C4-2B (cell line): ENCODE measurements at regions not wholly inside any gene's neighbourhood (a gene's known extent, or its start where the extent isn't known, plus 50 kb on each side); places are given as distances from the start of the nearest gene placed in this dataset.
"Not testable (repeated sequence)": the region's sequence is repeated elsewhere in the genome, so short reads cannot be mapped to it uniquely, and the experiment has no call there.

ENCODE experiments used
- H3K27ac ChIP-seq: fragments of 450-650 bp; 2 replicates; pipeline ENCODE4 v1.5.1; 2017
- CTCF ChIP-seq: fragments of 450-650 bp; conservative IDR thresholded peaks from 2 replicates; pipeline ENCODE4 v1.5.1; 2017; ENCODE audit warnings: mild to moderate bottlenecking

GRCh38 chr5:34244281-34245031 is 201.4 kb upstream of the C1QTNF3 start:
- TF ChIP-seq CTCF: peak; percentile 9; the same call in 1 of the 2 replicates
- peak overlapping the region; percentile 48; the same call in 1 of the 2 replicates for H3K27ac ChIP-seq

GRCh38 chr5:34245032-34245394 is 202.0 kb upstream of the C1QTNF3 start:
- peak overlapping the region; percentile 48; the same call in 1 of the 2 replicates for H3K27ac ChIP-seq

GRCh38 chr5:34245813-34246212 is 202.8 kb upstream of the C1QTNF3 start:
- peak overlapping the region; percentile 27; the same call in 1 of the 2 replicates for H3K27ac ChIP-seq

- H3K27ac ChIP-seq: not testable (repeated sequence)
Measured at GRCh38 chr5:34258598-34258997, 215.6 kb upstream of the C1QTNF3 start.

GRCh38 chr5:34261020-34261419 is 218.0 kb upstream of the C1QTNF3 start:
- H3K27ac ChIP-seq: not testable (repeated sequence)

- not testable (repeated sequence) for H3K27ac ChIP-seq
Measured at GRCh38 chr5:34266151-34266550, 223.1 kb upstream of the C1QTNF3 start.

- not testable (repeated sequence) for H3K27ac ChIP-seq
Measured at GRCh38 chr5:34296759-34297158, 253.7 kb upstream of the C1QTNF3 start.

- not testable (repeated sequence) for H3K27ac ChIP-seq
Measured at GRCh38 chr5:34329201-34329600, 286.2 kb upstream of the C1QTNF3 start.

- not testable (repeated sequence) for H3K27ac ChIP-seq
Measured at GRCh38 chr5:34329611-34330108, 286.6 kb upstream of the C1QTNF3 start.

- H3K27ac ChIP-seq: not testable (repeated sequence)
Measured at GRCh38 chr5:34331928-34332454, 289.0 kb upstream of the C1QTNF3 start.

- H3K27ac ChIP-seq: not testable (repeated sequence)
Measured at GRCh38 chr5:34339408-34340001, 296.5 kb upstream of the C1QTNF3 start.

GRCh38 chr5:34354440-34354839 is 301.7 kb upstream of the RAI14 start:
- not testable (repeated sequence) for H3K27ac ChIP-seq

- not testable (repeated sequence) for H3K27ac ChIP-seq
Measured at GRCh38 chr5:34371417-34371816, 284.7 kb upstream of the RAI14 start.

- H3K27ac ChIP-seq: not testable (repeated sequence)
Measured at GRCh38 chr5:34371817-34372216, 284.3 kb upstream of the RAI14 start.

- not testable (repeated sequence) for H3K27ac ChIP-seq
Measured at GRCh38 chr5:34372739-34373138, 283.4 kb upstream of the RAI14 start.

GRCh38 chr5:34377651-34378050 is 278.5 kb upstream of the RAI14 start:
- H3K27ac ChIP-seq: not testable (repeated sequence)

- not testable (repeated sequence) for H3K27ac ChIP-seq
Measured at GRCh38 chr5:34378498-34378897, 277.6 kb upstream of the RAI14 start.

- not testable (repeated sequence) for H3K27ac ChIP-seq
Measured at GRCh38 chr5:34388754-34389153, 267.4 kb upstream of the RAI14 start.
